HG03439 (cell line): ENCODE measurements at regions not wholly inside any gene's neighbourhood (a gene's known extent, or its start where the extent isn't known, plus 50 kb on each side); places are given as distances from the start of the nearest gene placed in this dataset.
"Not testable (repeated sequence)": the region's sequence is repeated elsewhere in the genome, so short reads cannot be mapped to it uniquely, and the experiment has no call there.

Experiments used
- ATAC-seq: cut with Tn5 transposase; IDR thresholded peaks from one replicate; pipeline ENCODE4 v1.9.1; 2021; ENCODE audit warnings: mild to moderate bottlenecking, moderate library complexity; ENCODE audit not compliant: unreplicated experiment

DNA sequence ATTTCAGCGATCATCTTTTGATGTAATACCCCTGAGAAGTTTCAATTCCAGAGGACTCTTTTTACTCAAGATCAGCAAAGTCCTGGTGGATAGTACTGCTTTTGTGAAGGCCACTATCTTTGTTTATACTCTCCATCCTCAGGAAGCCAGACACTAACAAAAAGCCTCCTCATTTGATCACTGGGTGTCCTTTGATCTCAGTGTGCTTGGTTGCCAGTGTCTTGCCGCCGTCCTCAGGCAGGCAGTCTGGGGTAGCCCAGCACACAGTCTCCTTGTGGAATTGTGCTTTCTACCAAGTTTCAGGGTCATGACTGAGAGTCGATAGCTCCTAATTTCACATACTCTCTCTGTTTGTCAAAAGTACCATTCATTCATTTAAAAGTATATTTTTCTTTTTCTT, 762.2 kb downstream of the EFNB2 start:
- no peak for ATAC-seq

DNA sequence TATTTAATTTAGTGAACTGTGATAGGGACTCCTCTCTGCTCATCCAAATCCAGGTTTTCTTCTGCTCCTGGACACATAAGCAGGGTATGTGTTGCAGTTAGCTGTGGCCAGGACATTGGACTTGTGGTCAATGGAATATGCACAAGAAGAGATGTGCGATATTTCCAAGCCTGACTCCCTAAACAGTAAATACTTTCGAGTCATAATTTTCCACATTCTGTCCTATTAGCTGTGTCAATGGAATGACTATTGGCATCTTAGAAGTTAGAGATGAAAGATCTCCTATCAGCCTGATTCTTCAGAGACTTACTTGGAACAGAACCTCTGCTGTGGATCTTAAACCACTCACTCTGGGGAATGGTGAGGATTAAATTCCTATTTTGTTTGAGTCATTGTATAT, 771.0 kb downstream of the EFNB2 start:
- ATAC-seq = no peak

DNA sequence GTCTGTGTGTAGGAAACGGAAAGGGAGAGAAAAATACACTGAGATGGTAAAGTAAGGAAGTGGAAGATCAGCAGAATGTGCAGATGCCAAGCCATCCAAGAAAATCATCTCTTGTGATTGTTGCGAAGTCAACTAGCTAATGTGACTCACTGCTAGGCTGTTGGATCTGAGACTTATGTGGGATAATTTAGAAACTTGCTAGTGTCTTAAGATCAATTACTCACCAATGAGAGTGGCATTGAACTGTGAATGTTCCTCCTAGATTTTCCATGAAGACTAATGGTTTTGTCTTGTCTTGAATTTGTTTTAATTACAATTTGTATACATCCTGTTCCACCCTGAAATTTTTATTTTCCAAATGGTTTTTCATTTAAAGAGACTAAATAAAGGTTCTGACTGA, 771.6 kb downstream of the EFNB2 start:
- no peak for ATAC-seq

DNA sequence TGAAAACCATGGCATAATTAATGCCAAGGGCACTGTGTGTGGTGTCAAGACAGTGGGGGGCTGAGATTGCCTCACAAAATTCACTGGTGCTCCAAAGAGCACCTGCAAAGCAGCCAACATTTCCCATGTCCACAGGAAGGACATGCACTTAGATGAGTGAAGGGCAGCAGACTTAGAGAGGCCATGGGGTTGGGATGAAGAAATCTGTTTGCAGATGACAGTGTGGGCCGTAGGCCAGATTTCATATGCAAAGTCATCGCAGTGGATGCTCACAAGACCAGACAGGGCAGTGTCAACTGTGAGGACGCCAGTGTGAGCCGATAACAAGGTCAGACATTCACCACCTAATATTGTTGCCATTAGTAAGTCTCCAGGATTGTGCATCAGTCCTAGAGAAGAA, 773.4 kb downstream of the EFNB2 start:
- ATAC-seq = no peak

DNA sequence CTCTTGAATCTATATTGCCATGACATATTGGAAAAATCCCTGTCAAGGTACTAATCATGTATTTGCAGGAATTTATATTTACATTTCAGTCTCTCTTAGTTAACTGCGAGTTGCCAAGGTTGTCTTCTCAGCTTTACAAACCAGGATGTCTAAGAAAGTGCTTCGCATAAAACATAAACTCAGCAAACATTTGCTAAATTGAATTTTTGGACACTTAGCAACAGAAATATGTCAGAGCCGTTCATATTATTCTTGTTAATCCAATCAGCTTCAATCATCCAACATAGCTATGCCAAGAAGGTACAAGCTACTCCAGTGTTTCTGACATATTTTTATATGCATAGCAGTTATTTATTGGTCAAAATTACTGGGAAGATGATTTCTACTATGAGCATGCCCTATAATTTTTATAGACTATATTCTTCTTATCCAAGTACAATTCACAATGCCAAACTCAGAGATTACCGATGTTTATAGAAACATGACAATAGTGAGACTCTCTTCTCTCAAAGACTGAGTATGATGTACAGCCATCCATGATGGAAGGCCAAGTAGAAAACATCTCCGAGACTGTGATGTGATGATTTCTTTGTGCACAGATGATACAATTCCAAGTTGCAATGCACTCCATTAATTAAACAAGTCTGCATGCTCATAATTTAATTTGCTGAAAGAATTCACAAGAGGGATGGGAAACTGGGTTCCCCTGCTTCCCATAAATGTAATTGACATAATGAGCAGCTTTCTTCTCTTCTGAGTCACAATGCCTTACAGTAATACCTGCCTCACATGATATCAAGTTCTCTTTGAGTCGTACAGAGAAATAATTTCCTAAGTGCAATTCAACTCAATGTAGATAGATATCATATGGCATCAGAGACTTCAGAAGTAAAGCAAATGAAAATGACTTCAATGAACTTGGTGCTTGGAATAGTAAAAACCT, 776.3 kb downstream of the EFNB2 start:
- ATAC-seq = no peak

DNA sequence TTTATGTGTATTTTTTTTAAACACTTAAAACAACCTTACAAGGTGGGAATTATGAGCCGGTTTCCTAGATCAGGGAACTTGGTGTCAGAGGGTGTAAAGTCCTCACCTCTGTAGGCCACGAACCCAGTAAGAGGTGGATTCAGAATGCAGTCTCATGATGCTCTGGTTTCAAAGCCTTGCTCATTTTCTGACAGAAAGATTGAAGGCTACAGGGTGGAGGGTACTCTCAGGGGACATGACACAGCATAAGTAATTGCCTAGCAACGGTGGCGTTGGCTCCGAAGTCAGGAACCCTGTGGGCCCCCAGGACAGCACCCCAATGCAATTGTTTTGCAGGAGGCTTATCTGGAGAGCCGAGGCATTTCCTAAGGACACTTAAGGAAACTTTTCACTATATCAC, 794.7 kb downstream of the EFNB2 start:
- no peak for ATAC-seq

DNA sequence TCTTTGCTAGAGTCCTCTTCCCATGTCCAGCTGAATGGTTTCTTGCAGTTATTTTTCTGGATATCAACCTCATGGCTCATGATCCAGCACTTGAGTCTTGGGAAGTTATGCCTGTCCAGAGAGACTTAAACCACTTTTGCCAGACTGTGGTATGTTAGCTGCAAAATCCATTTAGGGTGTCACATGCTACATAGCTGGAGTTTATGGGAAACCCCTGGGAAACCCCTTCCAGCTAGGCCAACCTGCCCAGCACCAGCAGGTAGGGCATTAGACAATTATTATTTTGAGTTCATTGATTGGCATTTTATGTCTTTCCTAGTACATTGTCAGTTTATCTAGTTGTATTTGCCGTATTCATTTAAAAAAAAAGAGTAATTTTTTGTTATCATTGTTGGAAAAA, 797.8 kb downstream of the EFNB2 start:
- ATAC-seq = no peak

DNA sequence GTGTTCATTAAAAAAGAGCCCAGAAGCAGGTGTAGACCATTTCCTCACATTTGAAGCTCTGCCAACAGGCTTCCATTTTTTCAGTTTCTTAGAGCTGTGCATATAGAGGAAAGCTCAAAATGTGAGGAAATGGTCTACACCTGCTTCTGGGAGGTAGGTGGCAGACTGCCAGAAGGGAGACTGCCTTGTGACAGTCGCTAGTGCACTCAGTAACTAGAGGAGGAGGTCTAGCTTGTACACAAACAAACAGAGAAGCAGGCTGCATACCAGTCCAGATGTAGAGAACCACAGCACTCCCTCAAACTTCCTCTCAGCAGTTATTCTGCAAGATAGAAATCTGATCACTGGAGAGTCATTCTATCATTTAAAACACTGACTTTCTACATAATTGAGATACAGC, 800.2 kb downstream of the EFNB2 start:
- ATAC-seq = no peak

DNA sequence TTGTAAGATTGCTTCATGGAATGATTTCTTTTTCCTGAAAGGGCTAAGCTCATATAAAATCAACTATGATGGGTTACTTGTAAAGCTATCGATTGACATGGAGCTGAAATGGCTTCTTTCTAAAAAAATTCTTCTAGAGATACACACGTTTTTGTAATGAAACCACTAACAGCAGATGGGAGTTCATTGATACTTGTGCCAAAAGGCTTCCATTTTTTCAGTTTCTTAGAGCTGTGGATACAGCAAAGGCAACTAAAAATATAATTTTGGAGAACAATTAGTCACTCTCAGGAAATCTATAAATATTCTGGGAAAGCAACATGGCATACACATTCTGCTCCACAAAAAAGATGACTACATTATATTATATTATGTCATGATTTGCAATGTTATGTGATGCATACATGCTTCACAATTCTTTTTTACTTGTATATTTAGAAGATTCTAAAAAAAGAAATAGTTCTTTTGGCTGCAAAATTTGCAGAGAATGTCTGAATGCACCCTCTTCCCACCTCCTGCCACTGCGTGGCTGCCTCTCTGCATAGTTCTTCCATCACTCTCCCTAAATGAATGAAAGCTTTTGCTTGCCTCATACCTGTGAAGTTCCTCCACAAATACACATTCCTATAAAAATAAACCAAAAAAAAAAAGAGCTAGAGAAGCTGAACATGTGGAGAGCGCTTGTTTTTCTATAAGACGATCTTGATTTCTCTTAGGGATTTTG, 802.5 kb downstream of the EFNB2 start:
- ATAC-seq = no peak

DNA sequence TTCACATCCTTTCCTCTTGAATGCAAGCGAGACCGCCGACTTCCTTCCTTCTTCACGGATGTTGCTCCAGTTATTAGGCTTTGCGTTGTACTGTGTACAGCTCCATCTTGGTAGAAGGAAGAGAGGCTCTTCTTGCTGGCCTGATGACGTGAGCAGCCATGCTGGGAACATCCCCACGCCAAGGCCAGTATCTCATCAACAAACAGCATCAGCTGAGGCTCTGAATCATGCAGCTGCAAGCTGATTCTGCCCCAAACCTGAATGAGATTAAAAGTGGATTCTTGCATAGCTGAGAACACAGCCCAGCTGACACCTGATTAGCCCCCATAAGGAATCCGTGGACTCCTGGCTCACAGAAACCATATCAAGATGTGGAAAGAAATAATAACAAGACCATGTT, 809.6 kb downstream of the EFNB2 start:
- ATAC-seq = no peak

DNA sequence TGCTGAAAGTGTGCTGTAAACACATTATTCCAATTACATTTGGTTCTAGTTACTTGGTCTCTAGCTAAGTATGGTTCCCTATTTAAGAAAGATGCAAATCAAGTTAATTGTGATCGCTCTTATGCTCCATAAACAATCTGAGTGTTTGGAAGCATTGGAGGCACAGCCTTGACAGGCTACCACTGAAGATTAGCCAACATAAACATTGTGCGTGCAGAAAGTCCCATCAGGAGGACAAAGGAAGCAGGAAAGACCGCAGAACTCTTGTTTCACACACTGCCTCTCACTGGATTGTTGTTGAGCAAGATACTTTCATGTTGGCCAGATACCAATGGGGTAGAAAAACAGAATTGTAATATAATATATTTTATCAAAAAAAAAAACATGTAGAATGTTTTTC, 814.4 kb downstream of the EFNB2 start:
- no peak for ATAC-seq

DNA sequence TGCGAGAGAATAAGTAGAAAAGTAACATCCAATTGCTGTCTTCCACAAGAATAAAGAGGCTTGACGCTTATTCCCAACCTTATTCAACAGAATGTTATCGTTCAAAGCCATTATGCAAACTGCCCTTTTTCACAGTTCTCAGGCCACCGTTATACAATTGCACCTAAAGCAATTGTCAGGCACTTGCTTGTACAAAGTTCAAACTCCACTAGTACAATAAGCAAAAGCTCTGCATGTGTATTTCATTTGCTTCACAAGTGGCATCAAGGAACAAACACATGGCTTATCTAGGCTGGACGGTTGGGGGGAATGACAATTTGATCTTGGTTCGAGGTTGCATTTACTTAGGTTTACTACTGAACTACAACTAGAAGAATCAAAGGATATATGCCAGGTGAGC, 815.6 kb downstream of the EFNB2 start:
- no peak for ATAC-seq

DNA sequence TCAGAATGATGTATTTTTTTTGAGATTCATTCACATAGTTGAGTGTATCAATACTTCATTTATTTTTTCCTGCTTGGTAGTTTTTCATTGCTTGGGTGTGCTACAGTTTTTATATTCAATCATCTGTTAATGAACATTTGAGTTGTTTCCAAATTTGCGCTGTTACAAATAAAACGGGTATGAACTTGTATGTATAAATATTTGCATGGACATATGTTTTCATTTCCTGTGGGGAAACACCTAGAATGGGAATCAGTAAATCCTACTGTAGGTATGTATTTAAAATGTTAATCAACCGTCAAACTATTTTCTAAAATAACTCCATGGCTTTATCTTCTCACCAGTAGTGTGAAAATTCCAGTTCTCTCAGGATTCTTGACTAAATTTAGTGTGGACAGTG, 826.3 kb downstream of the EFNB2 start:
- no peak for ATAC-seq

DNA sequence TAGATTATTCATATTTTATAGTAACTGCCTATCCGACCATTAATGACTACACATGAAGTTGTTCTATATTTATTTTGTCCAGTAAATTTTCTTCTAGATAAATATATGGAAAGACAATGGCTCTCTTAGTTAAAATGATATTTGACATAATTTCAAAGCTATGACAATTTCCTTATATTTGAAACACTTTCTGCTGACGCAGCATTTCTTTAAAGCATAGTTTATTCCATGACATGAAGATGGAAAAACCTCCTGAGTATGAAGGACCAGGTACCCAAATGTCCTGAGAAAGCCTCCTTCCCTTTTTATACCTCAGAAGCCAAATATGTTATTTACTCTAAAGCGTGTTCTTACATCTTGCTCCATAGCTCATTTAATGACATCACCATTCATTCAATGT, 831.6 kb downstream of the EFNB2 start:
- no peak for ATAC-seq

DNA sequence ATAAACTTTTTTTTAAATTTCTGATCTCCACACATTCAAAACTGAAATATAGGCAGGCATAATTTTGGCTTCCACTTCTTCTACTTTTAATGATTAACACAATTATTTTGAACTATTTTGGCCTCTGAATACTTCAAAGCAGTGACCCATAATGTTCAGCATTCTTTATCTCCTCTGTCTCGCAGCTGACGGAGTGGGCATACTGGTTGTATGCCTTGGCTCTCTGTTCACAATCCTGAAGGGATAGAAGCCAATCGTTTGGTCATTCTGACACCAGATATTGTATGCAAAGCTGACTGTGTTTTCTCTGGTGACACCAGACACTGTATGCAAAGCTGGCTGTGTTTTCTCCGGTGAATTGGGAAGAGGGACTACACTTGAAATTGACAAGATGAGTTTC, 833.0 kb downstream of the EFNB2 start:
- no peak for ATAC-seq

DNA sequence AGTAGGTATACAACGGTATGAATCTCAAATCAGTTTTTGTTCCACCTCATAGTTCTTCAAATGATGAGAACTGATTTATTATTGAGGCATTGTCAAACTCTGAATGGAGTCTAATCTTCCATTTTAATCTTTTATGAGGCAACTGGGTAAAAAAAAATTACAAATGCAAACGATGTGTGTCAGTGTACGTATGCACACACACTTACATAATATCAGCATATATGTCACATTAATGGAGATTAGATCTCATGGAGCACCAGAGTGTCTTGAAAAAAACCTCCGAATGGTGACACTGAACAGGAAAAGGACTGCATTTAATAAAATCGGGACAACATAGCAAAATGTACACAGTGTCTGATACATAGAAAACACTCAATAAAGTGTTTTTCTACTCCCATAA, 842.7 kb downstream of the EFNB2 start:
- ATAC-seq = no peak

DNA sequence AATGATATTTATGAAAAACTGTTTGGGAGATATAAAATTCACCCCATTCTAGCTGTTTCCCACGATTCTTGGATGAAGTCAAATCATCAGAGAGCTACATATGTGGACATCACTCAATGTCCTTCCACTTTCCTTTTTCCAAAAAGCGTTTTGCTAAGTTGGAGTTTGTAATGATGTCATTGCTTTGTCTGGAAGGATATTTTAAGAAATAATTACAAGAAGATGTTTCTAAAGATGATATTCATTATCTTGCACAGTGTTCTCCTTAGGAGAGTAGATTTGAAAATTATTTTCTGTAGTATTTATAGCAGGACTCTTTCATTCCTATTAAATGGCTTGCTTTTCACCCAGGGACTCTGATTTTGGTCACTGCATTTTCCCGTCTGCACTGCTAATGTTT, 851.2 kb downstream of the EFNB2 start:
- ATAC-seq = no peak

DNA sequence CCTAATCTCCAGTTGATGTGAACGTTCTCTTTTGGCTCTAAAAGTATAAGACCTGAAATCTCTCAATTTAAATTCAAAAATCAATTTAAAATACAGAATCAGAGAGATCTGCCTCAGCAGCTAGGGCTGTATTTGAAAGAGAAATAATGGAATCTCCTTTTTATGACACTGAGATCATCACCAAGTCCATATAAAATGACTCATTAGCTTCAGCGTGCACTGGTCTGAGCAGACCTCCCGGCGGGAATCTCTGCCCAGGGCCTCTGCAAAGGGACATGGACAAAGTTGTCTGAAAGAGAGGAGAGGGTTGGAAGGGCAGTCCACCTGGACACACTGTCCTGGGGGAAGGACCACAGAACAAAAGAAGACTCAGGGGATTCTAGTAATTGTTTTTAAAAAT, 855.6 kb downstream of the EFNB2 start:
- ATAC-seq = no peak

DNA sequence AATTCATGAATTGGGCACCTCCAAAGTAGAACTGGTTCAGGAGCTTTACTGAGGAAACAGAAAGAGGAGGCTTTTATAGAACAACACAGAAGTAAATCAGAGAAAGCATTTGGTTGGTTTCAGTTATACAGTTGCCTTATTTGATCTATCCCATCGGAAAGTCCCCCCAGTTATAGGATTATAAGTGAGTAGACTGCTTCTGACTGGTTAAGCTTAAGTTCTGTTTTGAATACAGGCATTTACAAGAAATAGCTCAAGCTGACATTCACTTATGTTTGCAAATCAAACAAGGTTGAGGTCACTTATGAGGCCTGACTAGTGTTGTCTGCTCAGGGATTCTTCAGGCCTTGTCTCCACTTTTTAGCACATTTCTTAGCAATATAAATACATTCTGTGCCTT, 857.4 kb downstream of the EFNB2 start:
- no peak for ATAC-seq

DNA sequence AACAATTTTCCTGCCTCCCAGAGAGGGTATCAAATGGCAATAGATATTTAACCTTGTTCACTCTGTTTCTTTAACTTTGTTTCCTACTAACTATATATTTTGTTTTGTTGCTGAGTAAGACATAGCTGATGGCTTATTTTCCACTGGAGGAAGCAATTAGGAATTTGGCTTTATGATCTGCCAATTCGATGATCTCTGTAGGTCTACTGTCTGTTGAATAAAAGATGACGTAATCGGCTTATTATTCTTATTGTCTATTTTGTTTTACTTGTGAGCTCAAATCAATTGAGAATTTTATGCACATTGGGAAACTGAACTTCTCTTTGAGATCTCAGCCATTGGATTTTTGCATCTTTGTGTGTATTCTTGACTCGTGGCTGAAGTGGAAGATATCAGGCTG, 862.6 kb downstream of the EFNB2 start:
- no peak for ATAC-seq

DNA sequence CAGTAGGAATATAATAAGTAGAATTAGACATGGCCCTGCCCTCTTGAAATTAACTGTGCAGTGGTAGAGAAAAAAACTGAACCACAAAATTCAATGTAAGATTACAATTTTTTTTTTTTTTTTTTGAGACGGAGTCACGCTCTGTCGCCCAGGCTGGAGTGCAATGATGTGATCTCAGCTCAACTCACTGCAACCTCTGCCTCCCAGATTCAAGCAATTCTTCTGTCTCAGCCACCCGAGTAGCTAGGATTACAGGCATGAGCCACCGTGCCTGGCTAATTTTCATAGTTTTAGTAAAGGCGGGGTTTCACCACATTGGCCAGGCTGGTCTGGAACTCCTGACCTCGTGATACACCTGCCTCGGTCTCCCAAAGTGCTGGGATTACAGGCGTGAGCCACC, 864.3 kb downstream of the EFNB2 start:
- ATAC-seq = not testable (repeated sequence)
